Fibroblast of upper back skin (primary cell): ENCODE measurements at regions not wholly inside any gene's neighbourhood (a gene's known extent, or its start where the extent isn't known, plus 50 kb on each side); places are given as distances from the start of the nearest gene placed in this dataset.

Experiments
- DNase-seq: peaks from one replicate; pipeline ENCODE4 v3.0.0-alpha.2; 2013

GRCh38 chr2:30310371-30310770 lies 79.0 kb downstream of the LBH start:
- DNase-seq, result no peak

- DNase-seq, result no peak
Measured at GRCh38 chr2:30310955-30311354, 79.6 kb downstream of the LBH start.

- DNase-seq, result no peak
Measured at GRCh38 chr2:30311711-30312110, 80.4 kb downstream of the LBH start.

GRCh38 chr2:30312916-30313315 lies 81.6 kb downstream of the LBH start:
- no peak for DNase-seq

- no peak for DNase-seq
Measured at GRCh38 chr2:30314981-30315380, 83.6 kb downstream of the LBH start.

GRCh38 chr2:30315391-30316063 lies 84.2 kb downstream of the LBH start:
- DNase-seq, result no peak

- no peak for DNase-seq
Measured at GRCh38 chr2:30316408-30316807, 85.1 kb downstream of the LBH start.

GRCh38 chr2:30318987-30319782 lies 87.9 kb downstream of the LBH start:
- no peak for DNase-seq

- peak; percentile 44 for DNase-seq
Measured at GRCh38 chr2:30321466-30321865, 90.1 kb downstream of the LBH start.

GRCh38 chr2:30323499-30323898 lies 92.2 kb downstream of the LBH start:
- no peak for DNase-seq

- no peak for DNase-seq
Measured at GRCh38 chr2:30324245-30324908, 93.0 kb downstream of the LBH start.

GRCh38 chr2:30325600-30326328 lies 94.4 kb downstream of the LBH start:
- no peak for DNase-seq

GRCh38 chr2:30326497-30326896 lies 95.2 kb downstream of the LBH start:
- DNase-seq, result no peak

- DNase-seq, result no peak
Measured at GRCh38 chr2:30331038-30331437, 99.7 kb downstream of the LBH start.

- no peak for DNase-seq
Measured at GRCh38 chr2:30331869-30332268, 100.5 kb downstream of the LBH start.

GRCh38 chr2:30332791-30333453 lies 101.6 kb downstream of the LBH start:
- DNase-seq, result no peak

- no peak for DNase-seq
Measured at GRCh38 chr2:30334762-30335363, 103.5 kb downstream of the LBH start.

- DNase-seq, result no peak
Measured at GRCh38 chr2:30336084-30336483, 104.8 kb downstream of the LBH start.

GRCh38 chr2:30336978-30337841 lies 105.9 kb downstream of the LBH start:
- no peak for DNase-seq

- DNase-seq, result no peak
Measured at GRCh38 chr2:30338475-30338874, 107.1 kb downstream of the LBH start.

GRCh38 chr2:30339071-30339470 lies 107.7 kb downstream of the LBH start:
- DNase-seq, result no peak
